ENCODE measurements at regions not wholly inside any gene's neighbourhood (a gene's known extent, or its start where the extent isn't known, plus 50 kb on each side); places are given as distances from the start of the nearest gene placed in this dataset.
A peak's percentile ranks its signal among the peaks of the same experiment; 100 is the strongest.

DNA sequence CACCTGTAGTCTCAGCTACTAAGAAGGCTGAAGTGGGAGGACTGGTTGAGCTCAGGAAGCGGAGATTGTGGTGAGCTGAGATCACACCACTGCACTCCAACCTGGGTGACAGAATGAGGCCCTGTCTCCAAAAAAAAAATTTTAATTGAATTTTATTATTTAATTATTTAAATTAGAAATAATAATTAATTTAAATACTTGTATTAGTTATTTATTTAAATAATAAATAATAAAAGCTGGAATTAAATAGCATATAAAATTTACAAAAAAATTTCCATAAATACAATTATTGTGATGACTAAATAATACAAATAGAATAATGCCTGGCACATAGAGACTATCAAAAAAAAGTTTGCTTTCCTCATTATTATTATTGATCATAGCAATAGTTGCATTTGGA lies 371.5 kb downstream of the KCNA4 start:
- TF ChIP-seq CTCF (IDR thresholded peaks at IDR 0.05): no peak
- Histone ChIP-seq H3K36me3 (no peaks in the 10 kb centered on the region), H3K4me1 (no peaks in the 10 kb centered on the region), H3K4me3 (no peak overlapping the region), H3K9me3 (no peaks in the 10 kb centered on the region), H3K27me3 (no peaks in the 10 kb centered on the region), H3K27ac (no peak overlapping the region)
- DNase-seq (ENCODE audit: low spot score): no peak

DNA sequence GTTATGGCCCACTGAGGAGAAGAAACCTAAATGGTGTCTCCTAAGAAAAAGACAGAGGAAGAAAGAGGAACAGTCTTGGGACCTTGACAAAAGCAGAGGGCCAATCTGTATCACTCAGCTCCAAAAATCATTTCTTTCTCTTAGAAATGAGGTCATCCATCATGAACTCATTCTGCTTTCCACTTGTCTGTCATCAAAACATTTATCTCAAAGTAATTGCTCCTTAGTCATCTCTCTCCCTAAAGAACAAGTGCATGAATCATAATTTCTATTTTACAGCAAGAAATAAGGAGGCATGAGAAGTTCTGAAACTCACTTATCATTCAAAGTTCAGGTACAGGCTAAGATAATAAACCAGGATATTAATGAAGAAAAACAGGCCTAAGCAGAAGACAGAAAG lies 375.6 kb downstream of the KCNA4 start:
- no peaks in the 10 kb centered on the region for H3K36me3 ChIP-seq
- H3K4me1 ChIP-seq: no peaks in the 10 kb centered on the region
- no peak for DNase-seq (ENCODE audit: low spot score)
- TF ChIP-seq CTCF (IDR thresholded peaks at IDR 0.05): no peak
- no peak overlapping the region for H3K4me3 ChIP-seq
- H3K27me3 ChIP-seq: no peaks in the 10 kb centered on the region
- H3K27ac ChIP-seq: no peak overlapping the region
- no peaks in the 10 kb centered on the region for H3K9me3 ChIP-seq

- no peak for TF ChIP-seq CTCF (IDR thresholded peaks at IDR 0.05)
- no peak overlapping the region for H3K4me3 ChIP-seq
- H3K4me1 ChIP-seq: no peaks in the 10 kb centered on the region
- H3K27me3 ChIP-seq: no peaks in the 10 kb centered on the region
- no peak for DNase-seq (ENCODE audit: low spot score)
- no peak overlapping the region for H3K27ac ChIP-seq
- H3K9me3 ChIP-seq: no peaks in the 10 kb centered on the region
- no peaks in the 10 kb centered on the region for H3K36me3 ChIP-seq
Observed at GRCh38 chr11:29634744-29635143, 382.1 kb downstream of the KCNA4 start.

GRCh38 chr11:29634244-29634643 lies 382.6 kb downstream of the KCNA4 start:
- TF ChIP-seq CTCF (IDR thresholded peaks at IDR 0.05): peak; percentile 19 to 59
- no peak for DNase-seq (ENCODE audit: low spot score)
- H3K27ac ChIP-seq: no peak overlapping the region
- H3K4me1 ChIP-seq: no peaks in the 10 kb centered on the region
- H3K27me3 ChIP-seq: no peaks in the 10 kb centered on the region
- H3K36me3 ChIP-seq: no peaks in the 10 kb centered on the region
- H3K4me3 ChIP-seq: no peak overlapping the region
- no peaks in the 10 kb centered on the region for H3K9me3 ChIP-seq

- no peaks in the 10 kb centered on the region for H3K36me3 ChIP-seq
- no peak for TF ChIP-seq CTCF (IDR thresholded peaks at IDR 0.05)
- DNase-seq (ENCODE audit: low spot score): no peak
Observed at GRCh38 chr11:29629286-29629685, 387.5 kb downstream of the KCNA4 start.

DNA sequence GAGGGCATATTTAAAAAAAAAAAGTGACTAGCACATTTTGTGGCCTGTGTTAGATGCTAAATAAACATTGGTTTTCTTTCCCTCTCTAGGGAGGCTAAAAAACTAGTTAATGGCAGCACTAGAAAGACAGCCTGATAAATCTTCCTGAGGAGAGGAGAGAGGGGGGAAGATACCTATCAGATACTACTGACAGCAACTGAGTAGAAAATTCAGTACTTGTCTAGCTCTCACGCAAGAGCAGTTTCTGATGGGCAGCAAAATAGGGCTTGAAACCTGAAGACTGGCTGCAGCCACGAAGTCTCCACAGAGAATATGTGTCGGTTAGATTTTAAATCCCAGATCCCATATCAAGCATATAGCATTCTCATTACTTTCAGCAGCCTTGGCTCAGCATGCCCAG lies 388.2 kb downstream of the KCNA4 start:
- H3K4me1 ChIP-seq: no peaks in the 10 kb centered on the region
- no peaks in the 10 kb centered on the region for H3K36me3 ChIP-seq
- no peaks in the 10 kb centered on the region for H3K27me3 ChIP-seq
- H3K27ac ChIP-seq: no peak overlapping the region
- no peak for DNase-seq (ENCODE audit: low spot score)
- H3K9me3 ChIP-seq: no peaks in the 10 kb centered on the region
- no peak for TF ChIP-seq CTCF (IDR thresholded peaks at IDR 0.05)
- H3K4me3 ChIP-seq: no peak overlapping the region

More at GRCh38 chr11:29629286-29629685, 387.5 kb downstream of the KCNA4 start:
- Histone ChIP-seq H3K27ac (no peak overlapping the region), H3K4me3 (no peak overlapping the region), H3K4me1 (no peaks in the 10 kb centered on the region), H3K9me3 (no peaks in the 10 kb centered on the region), H3K27me3 (no peaks in the 10 kb centered on the region)

Measured in right atrium auricular region (tissue), 2 donors.